Stimulated activated CD4-positive, alpha-beta T cell treated with anti-CD3 and anti-CD28 coated beads, TNF-alpha, amount 100 ng/mL, for 48 hours (primary cell): ENCODE measurements at regions not wholly inside any gene's neighbourhood (a gene's known extent, or its start where the extent isn't known, plus 50 kb on each side); places are given as distances from the start of the nearest gene placed in this dataset.
"Not testable (repeated sequence)": the region's sequence is repeated elsewhere in the genome, so short reads cannot be mapped to it uniquely, and the experiment has no call there.

Experiments used
- DNase-seq, 3 donors: peaks; one replicate each; pipeline ENCODE4 v3.0.0-alpha.2; 2020; ENCODE audit warnings: low read depth in 3 of 3

DNA sequence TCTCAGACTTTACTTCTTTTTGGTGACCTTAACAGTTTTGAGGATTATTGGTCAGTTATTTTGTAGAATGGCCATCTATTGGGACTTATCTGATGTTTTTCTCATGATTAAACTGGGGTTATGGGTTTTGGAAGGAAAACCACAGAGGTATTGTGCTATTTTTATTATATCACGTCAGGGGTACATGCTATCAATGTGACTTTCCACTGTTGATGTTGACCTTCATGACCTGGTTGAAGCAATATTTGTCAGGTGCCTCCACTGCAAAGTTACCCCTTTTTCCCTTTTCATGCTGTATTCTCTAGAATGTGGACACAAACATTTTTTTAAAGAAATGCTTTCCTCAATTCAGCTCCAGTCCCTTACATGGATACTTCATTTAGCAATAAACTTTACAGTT lies 152.8 kb upstream of the TSLP start:
- no peak for DNase-seq

DNA sequence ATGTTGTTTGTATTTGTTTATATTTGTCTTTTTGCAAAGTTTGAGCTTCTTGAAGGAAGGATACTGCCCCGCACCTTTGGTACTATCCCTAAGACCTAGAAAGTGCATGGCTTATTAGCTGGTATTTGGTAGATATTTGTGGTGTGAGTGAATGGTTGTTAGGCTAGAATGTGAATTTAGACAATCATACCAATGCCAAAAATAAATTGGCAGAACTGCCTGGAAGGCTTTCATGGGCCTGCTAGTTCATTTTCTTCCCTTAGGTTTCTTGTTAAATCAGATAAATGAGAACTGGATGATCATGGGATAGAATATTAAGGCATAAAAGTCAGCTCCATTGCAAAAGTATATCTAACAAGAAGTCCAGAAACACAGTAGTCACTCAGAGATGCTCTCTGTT lies 147.5 kb upstream of the TSLP start:
- DNase-seq = no peak

DNA sequence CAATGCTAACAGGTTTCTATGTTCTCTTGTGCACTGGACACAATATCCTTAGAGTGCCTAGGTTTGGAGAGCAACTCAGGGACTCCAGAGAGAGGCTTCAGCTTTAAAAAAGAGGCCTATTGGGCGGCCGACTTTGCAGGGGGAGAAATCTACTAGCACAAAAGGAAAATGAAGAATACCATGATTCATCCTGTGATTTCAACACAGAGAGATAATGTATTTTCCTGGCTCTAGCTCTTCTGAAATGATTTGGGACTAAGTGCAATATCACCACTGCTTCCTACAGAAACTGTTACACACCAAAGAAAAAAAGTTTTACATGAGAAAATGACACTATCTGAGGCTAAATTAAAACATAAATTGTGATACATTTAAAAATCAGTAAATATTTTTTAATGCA lies 146.1 kb upstream of the TSLP start:
- DNase-seq = no peak

DNA sequence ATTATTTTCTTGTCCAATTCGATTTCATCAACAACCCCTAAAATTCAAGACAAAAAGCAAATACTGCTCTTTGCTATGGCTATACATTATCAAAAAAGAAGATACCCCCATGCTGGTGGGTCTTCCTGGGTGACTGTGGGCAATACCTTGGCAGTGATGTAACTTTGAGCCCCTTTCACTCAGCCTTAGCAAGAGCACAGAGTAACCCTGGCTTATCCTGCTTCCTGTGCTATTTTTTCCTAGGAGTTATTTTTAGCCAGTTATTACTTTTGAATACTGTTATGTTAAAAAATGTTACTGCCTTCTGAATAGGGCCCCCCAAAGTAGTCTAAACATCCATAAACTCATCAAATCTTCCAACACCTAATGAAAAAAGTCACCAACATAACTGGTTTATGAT lies 145.6 kb upstream of the TSLP start:
- no peak for DNase-seq

DNA sequence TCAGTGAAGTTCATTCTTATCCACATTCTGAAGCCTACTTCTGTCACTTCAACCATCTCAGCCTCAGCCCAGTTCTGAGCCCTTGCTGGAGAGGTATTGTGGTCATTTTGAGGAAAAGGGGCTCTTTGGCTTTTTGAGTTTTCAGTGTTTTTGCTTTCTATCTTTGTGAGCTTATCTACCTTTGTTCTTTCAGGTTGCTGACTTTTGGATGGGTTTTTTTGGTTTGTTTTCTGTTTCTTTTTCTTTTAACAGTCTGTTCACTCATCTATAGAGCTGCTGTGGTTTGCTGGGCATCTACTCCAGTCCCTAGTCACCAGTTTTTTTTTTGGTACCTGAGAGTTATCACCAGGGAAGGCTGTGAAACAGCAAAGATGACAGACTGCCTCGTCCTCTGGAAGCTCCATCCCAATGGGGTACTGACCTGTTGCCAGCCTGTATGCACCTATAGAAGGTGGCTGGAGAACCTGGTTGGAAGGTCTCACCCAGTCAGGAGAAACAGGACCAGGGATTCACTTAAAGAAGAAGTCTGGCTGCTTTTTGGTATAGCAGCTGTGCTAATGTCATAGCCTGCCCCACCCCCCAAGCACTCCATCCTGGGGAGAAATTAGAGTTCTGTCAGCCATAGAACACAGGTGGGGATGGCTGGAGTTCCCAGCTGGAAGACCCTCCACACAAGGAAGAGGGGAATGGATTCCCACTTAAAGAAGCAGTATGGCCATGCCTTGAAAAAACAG lies 138.6 kb upstream of the TSLP start:
- DNase-seq = no peak

DNA sequence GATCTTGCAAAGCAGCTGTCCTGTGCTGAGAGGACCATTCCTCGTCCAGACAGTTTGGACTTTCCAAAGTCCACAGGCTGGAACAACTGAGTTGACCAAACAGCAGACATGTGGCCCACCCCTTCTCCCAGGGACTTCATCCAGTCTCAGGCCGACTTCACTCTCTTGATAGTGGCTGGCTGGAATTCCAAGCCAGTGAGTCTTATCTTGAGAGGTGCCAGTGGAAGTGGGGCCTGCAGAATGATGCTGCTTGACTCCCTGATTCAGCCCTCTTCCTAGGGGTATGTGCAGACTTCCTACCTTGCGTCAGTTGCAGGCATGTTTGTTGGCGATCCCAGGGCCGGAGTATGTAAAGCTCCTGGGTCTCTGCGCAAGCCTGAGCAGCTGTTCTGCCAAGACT lies 131.4 kb upstream of the TSLP start:
- no peak for DNase-seq

DNA sequence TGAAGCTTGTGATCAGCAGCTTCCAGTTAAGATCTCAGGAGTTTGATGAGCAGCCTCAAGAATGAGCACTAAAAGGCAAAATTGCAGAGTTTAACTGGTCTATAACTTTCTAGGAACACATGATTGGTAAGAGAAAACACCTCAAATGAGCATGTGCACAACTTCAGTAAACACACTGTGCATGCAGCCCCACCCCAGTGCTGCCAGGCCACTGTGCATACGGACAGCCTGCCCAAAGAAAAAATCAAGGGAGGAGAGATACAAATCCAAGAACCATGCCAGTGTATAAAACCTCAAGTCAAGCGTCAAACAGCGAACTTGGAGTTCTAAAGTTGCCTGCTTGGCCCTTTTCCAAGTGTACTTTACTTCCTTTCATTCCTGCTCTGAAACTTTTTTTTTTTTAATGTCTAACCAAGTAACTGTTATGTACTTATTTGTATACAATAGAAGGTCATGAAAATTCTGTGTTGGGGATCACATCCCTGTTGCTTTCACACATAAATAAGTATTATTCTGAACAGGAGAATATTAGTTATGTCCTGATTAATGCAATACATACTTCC lies 125.6 kb upstream of the TSLP start:
- DNase-seq = no peak

DNA sequence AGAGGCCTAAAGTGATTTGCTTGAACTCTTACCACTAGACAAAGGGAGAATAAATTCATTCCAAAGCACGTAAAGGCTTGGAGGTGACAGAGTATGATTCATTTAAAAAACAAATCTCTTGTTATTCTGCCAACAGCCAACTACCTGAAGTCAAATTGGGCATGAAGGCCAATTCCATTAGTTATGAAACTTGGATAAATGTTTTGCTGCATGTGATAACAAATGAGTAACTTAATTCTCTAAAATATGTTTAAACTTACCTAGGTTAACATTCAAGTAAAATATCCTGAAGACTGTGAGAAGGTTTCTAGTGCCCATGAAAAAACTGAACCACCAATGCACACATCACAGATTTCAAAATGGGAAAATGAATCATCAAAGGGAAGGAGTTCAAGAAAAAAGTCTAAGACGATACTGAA lies 120.1 kb upstream of the TSLP start:
- DNase-seq = no peak

DNA sequence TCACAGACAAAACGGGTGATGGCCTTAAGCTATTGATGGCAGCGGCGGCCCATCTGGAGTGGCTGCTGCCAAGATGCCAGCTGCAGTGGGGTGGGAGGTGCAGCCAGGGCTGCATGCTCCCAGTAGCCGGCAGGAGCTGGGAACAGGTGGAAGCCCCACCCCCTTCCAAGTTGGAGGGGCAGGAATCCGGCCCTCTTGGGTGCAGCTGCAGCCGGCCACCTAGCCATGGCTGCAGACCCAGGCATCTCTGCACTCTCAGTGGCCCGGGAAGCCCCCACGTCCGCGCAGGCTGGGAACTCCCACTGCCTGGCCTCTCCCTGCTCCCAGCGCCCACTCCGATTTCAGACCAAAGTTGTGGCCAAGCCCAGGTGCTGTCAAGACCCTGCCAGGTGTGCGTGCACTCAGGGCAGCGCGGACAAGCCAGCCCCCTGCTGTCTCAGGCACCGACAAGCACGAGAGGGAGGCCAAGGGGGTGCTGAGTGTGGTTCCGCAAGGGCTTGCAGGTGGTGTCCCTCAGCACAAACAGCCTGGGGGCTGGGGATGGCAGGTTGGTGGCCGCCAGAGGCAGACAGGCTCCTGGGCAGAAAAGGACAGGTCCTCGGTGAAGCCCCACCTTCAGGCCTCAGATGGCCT lies 115.1 kb upstream of the TSLP start:
- DNase-seq = no peak

DNA sequence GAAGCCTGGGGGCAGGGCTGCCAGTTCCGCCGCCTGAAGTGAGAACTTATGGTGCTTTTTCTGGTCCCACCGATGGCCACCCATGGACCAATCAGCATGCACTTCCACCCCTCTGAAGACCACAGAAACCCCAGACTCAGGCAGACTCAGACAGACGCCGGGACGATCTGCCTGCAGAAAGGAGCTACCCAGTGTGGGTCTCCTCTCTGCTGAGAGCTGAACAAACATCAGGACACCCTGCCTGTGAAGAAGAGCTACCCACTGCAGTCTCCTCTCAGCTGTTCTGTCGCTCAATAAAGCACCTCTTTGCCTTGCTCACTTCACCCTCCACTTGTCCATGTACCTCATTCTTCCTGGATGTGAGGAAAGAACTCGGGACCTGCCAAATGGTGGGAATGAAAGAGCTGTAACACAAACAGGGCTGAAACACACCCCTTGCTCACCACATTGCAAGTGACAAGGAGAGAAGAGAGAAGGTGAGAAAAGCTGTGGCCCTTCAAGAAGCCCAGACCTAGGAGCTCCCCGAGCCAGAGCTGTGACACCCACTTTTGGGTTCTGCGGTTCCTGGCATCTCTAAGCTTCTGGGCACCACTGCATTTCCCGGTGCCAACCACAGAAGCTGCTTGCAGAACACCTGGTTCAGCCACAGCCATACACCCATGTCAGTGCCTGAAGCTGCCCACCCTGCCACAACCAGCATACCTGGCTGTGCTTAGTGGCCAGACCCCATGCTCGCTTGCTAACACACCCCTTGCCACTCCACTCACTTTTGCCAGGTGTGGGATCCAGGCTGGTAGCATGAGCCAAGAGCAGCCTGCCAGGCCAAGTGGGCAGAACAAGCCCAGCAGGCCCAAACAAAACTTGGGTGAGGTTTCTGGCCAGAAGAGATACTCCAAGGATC lies 114.3 kb upstream of the TSLP start:
- DNase-seq = no peak

DNA sequence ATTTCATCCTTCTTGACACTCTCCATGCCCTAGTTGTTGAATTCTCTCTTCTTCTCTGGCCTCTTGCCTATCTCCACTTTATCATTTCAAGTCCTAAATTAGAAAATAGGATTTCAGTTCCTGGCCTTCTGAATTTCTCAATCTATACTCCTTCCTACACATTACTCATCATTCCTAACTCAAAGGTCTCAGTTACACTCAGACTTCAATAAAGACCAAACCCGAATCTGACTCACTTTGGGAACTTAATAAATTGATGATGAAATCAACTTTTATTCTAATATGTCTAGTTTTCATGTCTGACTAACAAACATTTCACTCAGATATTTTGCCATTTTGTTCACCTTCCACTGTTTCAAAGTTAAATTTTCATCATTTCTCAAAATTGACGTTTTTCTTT lies 113.6 kb upstream of the TSLP start:
- no peak for DNase-seq

DNA sequence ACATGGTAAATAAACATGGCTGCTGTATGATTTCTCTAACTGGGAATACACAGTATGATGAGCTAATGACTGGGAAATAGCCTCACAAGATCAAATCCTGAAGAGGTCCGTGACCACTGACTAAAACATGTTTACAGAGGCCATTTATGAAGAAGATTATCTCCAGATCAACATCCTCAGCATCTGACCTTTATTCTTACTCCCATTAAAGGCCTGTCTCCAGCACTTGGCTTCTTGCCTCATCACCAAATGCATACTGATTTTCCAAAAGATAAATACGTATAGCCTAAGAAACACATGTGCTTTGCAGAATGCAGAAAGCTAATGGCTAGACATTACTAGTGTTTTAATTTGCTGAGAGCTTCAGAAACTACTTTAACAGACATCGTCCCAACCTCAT lies 108.0 kb upstream of the TSLP start:
- no peak for DNase-seq

DNA sequence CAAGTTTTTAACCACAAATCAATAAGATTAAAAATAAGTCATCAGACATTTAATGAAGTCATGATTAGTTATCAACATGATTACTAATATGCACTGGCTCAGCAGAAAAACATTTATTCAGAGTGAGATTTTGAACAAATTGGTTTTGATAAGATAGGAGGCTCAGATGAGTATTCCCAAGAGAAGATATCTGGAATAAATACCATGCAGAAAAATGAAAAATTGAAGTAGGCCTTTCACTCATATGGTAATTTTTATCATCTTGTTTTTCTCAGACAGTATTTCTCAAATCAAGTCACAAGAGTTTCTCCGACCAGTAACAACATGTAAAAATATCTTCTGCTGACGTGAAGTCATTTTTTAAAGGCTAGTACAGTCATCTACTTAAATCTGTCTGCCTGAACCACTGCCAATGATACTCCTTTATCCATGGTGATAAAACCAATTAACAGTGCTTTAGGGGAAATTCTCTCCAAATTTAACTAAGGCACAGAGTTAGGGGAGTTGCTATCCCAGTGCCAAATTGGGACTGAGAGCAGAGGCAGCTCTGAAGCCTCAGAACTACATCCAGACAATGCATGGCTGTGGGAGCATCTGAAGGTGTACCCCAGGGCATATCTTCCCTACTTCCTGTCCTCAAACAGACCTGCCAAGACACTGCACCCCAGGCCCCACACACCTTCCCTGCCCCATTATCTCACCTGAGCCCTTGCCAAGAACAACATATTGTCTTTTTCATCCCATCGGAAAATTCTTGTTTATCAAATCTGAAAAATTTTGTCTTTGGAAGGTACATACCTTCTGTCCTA lies 105.5 kb upstream of the TSLP start:
- no peak for DNase-seq

DNA sequence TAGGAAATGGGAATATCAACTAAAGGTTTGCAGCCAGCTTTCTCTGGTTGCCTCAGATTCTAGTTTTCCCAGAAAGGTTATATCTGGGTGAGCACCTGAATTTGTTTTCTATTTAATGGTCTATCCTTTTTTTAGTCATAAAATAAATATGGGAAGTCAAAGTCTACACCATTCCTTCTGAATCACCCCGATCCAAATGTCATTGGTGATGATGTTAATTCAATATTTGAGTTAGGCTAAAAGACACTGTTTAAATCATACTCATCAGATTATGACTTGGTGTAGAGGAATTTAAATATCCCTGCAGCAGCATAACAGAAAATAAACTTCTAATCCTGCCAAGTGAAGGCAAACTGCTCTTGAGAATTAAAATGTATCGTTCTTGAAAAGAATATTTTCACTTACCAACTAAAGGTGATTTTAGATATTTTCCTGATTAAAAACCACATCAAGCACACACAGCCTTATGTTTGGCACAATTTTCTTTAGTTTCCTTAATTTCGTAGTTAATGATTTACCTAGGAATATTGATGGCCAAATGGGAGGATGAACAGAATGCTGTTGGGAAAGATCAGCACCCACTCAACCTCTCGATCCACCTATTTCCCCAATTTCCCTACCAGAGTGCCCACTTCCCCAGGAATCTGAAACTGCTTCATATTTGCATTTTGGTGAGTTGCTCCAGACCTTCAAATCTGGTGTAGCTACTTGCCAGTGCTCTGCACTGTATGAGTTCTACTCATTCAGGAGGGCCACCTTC lies 103.1 kb upstream of the TSLP start:
- no peak for DNase-seq

DNA sequence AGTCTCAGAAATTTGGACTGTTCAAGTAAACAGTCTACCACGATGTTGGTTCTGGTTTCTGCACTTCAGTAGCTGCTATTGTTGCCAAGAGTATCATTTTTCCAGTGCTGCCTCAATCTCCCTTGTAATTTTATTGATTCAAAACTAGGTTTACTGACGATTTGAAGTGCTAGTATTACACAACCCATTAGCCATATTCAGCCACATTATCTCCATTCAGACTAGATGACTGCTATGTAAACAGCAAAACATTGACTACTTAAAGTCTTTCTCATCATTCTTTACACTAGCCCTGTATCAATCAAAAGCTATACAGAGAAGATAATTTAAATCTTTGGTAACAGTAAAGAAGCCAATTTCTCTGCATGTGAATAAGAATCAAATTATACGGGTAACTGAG lies 102.0 kb upstream of the TSLP start:
- no peak for DNase-seq

DNA sequence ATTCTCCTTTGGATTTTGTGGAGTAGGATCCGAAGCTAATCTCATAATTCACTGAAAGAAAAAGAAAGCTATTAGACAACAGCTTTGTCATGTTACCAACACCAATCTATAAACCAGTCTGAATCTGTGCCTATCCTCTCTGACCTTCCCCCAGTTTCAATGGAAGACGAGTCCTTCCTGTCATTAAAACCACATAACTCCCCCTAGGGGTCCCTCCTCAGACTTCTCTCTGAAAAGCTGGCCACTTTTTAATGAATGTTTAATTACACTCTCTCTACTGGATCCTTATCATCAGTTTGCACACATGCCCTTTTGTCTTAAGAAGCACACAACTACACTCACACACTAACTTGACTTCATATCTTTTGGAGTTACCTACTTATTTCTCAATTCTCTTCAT lies 98.0 kb upstream of the TSLP start:
- DNase-seq = no peak

DNA sequence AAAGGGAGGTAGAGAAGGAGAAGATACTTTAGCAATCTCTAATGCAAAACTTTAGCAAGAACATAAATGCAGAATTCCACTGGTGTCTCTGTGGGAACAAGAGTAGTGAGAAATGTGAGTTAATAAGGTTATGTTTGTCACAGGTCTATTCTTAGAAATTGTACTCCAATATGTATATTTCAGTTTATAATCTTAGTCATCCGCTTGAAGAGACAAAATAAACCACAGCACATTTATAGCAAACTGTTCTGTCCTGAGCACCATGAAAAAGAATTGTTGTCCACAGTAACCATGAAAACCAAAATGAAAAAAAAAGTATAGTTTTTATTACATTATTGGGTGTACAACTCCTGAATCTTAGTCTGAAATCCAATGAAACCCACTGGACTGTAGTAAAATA lies 93.6 kb upstream of the TSLP start:
- DNase-seq = no peak

DNA sequence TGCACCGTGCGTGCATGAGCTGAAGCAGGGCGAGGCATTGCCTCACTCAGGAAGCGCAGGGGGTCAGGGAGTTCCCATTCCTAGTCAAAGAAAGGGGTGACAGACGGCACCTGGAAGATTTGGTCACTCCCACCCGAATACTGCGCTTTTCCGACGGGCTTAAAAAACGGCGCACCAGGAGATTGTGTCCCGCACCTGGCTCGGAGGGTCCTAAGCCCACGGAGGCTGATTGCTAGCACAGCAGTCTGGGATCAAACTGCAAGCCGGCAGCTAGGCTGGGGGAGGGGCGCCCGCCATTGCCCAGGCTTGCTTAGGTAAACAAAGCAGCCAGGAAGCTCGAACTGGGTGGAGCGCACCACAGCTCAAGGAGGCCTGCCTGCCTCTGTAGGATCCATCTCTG lies 85.6 kb upstream of the TSLP start:
- DNase-seq = not testable (repeated sequence)

DNA sequence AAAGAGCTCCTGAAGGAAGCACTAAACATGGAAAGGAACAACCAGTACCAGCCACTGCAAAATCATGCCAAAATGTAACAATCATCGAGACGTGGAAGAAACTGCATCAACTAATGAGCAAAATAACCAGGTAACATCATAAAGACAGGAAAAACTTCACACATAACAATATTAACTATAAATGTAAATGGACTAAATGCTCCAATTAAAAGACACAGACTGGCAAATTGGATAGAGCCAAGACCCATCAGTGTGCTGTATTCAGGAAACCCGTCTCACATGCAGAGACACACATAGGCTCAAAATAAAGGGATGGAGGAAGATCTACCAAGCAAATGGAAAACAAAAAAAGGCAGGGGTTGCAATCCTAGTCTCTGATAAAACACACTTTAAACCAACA lies 83.9 kb upstream of the TSLP start:
- DNase-seq = not testable (repeated sequence)

DNA sequence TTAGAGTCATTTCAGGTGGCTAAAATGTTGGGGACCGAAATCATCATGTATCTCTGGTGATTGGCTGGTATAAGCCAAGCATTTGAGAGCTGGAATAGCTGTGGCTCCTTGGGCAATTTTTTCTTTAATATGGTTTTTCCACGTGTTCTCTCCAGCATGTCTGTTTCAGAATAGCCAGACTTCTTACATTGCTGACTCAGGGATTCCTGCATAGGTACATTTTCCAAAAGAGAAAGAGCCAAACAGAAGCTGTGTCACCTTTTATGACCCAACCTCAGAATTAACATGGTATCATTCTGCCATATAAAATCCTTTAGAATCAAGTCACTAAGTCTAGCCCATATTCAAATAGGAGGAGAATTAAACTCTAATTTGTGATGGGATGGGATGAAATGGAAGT lies 74.8 kb upstream of the TSLP start:
- no peak for DNase-seq

DNA sequence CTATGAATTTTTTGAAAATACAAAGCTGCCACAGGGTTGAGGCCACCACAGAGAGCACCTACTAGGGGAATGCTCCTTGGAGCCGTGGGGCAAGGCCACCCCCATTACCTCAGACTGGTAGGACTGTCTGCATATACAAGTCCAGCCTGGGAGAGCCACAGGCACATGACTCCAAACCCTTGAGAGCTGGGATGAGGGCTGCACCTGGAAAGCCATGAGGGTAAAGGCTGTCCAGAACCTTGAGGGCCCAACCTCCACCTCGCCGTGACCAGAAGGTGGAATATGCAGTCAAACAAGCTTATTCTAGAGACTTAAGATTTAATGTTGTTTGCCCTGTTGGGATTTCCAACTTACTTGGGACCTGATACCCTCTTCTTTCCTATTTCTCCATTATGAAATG lies 69.5 kb upstream of the TSLP start:
- no peak for DNase-seq
